ENCODE measurements at regions not wholly inside any gene's neighbourhood (a gene's known extent, or its start where the extent isn't known, plus 50 kb on each side); places are given as distances from the start of the nearest gene placed in this dataset.

DNA sequence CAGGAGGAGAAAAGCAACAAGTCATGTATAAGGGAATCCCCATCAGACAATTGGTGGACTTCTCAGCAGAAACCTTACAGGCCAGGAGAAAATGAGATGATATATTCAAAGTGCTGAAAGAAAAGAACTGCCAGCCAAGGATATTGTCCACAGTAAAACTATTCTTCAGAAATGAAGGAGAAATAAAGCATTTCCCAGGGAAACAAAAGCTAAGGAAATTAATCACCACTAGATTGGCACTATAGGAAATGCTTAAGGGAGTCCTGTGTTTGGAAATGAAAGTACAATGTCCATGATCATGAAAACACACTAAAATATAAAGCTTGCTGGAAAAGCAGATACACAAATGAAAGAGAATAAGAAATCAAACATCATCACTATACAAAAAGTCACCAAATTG is 282.0 kb downstream of the BLID start:
- TF ChIP-seq, protein P1, sequence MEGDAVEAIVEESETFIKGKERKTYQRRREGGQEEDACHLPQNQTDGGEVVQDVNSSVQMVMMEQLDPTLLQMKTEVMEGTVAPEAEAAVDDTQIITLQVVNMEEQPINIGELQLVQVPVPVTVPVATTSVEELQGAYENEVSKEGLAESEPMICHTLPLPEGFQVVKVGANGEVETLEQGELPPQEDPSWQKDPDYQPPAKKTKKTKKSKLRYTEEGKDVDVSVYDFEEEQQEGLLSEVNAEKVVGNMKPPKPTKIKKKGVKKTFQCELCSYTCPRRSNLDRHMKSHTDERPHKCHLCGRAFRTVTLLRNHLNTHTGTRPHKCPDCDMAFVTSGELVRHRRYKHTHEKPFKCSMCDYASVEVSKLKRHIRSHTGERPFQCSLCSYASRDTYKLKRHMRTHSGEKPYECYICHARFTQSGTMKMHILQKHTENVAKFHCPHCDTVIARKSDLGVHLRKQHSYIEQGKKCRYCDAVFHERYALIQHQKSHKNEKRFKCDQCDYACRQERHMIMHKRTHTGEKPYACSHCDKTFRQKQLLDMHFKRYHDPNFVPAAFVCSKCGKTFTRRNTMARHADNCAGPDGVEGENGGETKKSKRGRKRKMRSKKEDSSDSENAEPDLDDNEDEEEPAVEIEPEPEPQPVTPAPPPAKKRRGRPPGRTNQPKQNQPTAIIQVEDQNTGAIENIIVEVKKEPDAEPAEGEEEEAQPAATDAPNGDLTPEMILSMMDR (optimal IDR thresholded peaks at IDR 0.05 in 1 of 3, IDR thresholded peaks at IDR 0.05 in 1 of 3, conservative IDR thresholded peaks at IDR 0.05 in 1 of 3; ENCODE audit: extremely low read depth in 1 of 3, insufficient read depth in 2 of 3, low read length in 3 of 3) = no peak
- no peak for TF ChIP-seq EZH2 (IDR thresholded peaks at IDR 0.05; ENCODE audit: low read length)

All from keratinocyte (primary cell).